NCI-H2107 treated with DMSO at 0.1 percent for 48 hours (cell line): ENCODE measurements at regions not wholly inside any gene's neighbourhood (a gene's known extent, or its start where the extent isn't known, plus 50 kb on each side); places are given as distances from the start of the nearest gene placed in this dataset.

ENCODE experiments used
- DNase-seq: peaks from one replicate; lab custom pipeline; 2025; ENCODE audit not compliant: unreplicated experiment; lab: John Stamatoyannopoulos, UW

DNA sequence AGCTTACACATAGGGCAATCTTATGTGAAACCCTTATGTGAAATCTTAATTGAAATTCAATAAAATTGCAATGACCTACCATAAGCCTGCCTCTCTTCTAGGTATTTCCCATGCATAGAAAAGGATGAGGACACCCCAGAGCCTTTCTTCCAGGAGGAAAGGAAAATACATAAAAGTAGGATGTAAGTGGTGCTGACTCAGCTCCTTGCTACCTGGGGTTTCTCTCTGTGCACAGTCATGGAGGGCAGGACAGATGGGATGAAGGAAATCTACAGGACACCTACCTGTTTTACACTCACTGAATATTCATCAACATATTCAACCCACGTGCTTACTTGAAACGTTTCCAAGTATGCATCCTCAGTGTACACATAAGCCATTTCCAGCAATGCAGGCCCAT, 1299.2 kb upstream of the SLC10A2 start:
- DNase-seq, result no peak

DNA sequence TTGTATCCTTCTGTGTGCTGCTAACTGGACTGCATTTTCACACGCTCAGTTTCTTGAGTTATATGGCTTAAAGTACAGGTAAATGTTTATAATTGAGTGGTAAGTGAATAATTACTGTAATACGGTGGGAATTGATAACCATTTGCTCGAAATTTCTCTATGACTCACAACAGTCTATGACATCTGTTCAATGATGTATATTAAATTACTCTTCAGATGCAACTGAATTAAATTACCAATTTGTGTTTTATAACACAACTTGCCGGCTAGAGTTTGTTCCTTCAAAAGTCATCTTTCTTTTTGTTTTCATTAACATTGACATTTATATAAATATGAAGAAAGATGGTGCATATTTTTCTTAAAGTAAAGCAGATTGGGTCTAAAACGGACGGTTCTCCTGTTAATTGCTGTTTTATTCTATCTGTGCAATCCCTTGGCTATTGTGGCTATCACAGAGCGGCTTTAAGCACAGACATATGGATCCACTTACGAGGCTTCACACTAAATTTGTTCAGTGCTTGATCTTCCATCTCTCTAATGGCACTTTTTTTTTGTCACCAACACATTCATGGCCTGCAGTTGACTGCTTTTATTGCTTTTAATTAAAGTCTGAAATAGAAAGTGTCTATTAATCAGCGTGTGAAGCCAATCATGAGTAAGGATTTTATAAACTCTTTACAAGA, 1291.6 kb upstream of the SLC10A2 start:
- DNase-seq, result no peak

DNA sequence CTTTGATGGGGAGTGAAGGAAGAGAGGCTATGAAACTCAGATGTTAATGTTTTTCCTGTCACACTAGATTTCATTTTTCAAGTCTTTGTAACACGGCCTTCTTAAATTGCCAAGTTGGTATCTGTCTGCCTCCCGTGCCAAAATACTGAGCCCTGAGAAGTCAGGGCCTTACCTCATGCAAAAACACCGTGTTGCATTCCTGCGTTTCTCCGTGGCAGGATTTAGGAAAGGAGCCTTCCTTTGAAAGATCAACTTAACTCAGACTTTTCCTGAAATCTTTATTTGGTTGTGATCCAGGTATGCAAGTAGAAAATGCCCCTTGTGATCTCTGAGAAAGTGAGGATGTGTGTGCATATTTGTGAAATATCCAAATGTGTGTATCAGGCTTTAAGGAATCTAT, 1291.0 kb upstream of the SLC10A2 start:
- DNase-seq, result no peak

DNA sequence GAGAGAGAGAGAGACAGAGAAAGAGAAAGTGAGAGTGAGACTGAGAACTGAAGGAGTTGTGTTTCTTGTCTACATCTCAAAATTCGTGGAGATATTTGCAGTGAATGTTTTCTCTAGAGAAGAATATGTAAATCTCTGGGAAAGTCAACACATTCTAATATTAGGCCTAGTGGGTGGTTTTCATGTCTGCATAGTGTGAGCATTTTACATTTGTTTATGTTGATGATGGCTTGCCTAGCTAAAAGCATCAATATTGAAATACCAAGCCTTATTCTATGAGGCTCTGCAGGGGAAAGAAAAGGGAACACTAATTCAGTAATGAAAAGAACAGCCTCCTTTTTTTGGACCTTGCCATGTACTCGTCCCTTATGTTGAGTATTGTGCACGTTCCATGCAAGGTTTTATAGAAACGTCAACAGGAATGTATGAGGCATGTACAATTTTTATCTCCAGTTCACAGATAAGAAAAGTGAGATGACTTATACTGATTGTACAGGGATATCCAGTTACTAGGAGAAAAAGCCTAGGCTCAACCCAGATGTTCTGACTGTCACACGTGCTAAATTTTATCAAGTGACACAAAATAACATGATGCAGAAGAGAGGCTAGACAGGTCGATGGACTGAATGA, 1288.9 kb upstream of the SLC10A2 start:
- no peak for DNase-seq

DNA sequence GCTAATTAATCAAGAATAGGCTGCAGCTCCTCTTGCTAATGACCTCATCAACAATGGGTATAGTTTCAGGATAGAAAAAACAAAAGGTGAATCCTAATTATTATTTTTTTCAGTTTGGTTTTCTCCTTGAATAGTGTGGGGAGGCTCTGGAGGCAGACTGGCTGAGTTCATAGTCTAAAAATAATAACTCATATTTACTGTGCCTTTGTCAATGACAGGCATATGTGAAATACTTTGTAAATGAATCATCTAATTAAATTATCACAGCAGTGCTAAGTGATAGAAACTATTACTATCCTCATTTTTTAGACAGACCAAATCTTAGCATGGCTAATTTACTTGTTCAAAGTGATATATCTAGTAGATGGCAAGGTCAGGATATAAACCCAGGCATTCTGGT, 1261.0 kb upstream of the SLC10A2 start:
- DNase-seq, result no peak

DNA sequence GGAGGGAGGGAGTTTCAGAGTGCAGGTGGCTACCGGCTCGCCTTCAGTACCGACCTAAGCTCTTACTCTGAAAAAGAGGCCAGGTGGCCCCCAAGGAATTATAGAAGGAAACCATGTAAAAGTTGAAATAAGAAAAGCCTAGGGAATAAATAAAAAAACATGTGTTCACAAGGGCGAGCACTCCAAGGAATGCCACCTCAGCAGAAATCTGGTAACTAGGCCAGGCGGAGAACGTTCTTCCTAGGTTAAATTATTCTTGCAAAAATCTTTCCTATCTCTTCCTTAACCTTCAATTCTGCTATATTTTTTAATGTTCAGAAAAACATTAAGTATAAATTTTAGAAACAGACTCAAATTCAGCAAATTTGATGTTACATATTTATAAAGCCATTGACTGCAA, 1260.3 kb upstream of the SLC10A2 start:
- no peak for DNase-seq

DNA sequence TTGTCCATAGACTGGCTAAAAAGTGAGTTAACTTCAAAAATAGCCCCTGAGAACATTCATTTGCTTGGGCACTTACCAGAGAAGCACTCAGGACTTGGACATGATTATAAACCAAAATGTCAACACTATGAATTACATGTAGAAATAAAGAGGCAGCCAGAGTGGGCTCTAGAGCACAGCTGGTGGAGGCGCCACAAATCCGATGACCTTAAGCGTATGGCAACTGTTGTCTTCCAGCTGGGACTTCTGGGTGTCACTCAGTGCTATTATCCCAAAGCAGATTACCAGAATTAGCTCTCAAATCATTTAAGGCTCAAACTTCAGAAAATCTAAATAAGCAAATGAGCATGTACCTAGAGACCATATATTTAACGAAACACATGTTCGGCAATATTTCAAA, 1255.5 kb upstream of the SLC10A2 start:
- no peak for DNase-seq

DNA sequence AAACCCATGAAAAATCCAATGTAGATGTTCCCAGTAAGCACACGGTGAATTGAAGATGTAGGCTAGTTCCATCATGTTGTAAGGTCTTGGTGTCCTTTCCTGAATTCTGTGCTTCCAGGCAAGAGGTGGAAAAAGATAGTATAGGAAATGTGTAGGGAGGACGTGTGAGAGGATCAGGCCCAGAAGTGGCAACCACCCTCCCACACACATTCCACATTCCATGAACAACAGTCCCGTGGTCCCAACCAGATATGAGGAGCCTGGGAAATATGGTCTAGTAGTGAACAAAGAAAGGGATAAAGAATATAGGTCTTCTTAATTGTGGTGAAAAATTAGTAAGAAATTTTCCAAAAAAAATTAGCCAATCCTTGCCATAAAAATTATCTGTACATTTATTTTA, 1254.2 kb upstream of the SLC10A2 start:
- no peak for DNase-seq

DNA sequence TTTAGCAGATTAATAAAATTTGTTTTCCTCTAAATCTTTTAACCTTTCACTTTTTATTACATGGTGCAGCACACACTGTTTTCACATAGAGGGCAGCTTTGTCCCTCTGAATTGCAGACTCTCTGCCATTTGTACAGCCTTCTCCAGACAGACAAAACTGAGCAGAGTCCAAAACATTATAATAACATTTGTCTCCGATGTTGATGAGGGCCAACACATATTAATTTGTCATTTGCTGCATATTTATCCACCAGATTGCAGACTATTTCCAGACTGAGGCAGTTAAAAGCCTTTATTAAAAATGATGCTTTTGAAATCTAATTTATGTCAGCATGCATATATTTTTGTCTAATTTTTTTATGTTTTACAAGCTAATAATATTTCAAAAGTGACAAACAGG, 1251.9 kb upstream of the SLC10A2 start:
- no peak for DNase-seq

DNA sequence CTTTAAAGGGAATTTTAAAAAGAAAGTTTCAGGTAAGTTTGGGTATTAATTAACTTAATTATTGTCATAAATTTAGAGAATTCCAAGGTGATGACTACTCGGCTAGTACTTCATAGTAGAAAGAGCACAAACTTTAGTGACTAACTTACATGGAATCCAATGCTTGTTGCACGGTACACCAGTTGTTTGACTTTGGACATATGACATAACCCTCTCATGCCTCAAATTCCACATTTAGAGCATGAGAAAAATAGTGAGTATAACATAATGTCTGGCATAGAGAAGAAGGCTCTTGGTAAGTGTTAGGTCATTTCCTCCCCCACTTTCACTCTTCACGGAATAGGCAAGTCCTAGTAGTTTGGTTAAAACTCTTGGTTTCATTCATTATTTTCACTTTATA, 1249.4 kb upstream of the SLC10A2 start:
- DNase-seq, result no peak

DNA sequence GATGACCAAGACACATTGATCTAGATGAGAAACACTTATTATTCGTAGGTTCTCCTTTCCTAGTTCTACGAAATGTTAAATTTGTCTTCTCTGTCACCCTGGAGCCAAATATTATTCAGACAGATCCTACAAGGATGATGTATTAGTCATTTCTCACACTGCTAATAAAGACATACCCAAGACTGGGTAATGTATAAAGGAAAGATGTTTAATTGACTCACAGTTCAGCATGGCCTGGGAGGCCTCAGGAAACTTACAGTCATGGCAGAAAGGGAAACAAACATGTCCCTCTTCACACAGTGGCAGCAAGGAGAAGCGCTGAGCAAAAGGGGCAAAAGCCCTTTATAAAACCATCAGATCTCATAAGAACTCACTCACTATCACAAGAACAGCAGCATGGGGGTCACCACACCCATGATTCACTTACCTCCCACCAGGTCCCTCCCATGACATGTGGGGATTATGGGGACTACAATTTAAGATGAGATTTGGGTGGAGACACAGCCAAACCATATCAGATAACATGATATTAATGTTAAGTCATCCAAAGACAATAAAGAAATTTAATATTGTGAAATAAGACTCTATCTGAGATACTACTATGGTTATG, 1248.8 kb upstream of the SLC10A2 start:
- no peak for DNase-seq

DNA sequence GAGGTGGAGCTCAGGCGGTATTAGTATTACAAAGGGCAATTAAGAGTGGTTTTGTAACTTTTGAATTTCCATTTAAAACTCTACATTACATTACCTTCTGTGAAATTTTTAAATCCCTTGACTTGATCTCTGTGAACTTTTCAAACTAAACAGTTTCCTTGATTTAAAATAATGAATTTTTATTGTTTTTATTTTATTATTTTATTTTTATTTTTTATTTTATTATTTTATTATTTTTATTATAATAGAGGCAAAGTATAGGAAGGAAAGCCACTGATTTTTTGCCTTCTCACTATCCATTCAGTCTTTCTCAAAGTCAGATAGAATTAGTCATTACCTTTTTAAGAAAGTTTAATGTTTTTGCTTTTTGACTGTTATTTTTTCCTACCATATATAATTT, 1248.1 kb upstream of the SLC10A2 start:
- no peak for DNase-seq

DNA sequence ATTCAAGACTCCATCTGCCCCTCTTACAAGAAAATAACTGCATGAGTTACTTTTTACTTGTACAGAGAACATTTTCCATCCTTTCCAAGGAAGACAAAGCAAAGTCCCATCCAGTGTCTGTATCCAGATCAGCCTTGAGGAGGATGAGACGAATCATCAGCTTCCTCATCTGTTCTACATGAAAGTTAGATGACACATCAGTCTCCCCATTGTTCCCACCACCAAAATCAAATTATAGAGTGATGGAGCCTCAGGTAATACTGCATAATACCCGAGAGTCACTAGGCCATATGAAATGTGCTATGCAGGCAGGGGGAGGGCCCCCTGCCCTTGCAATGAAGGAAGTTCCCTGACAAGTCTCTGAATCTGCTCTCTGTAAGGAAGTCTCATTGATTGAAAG, 1244.6 kb upstream of the SLC10A2 start:
- no peak for DNase-seq

DNA sequence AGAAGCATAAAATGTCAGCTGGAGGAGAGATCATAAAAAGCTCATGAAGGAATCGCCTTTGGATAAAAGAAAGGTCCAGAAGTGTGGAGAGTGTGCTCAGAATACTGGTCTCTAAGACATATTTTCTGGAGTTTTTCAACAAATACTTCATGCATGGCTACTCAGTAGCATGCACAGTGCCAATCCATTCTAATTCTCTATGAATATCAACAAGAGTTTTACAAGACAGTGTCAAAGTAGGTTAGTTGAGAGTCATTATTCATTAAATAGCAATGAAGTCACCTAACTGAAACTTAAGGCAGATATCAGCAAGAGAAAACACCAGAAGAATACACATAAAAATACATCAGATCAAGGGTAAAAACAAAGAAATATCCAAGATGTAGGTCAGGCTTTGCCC, 1243.2 kb upstream of the SLC10A2 start:
- no peak for DNase-seq

DNA sequence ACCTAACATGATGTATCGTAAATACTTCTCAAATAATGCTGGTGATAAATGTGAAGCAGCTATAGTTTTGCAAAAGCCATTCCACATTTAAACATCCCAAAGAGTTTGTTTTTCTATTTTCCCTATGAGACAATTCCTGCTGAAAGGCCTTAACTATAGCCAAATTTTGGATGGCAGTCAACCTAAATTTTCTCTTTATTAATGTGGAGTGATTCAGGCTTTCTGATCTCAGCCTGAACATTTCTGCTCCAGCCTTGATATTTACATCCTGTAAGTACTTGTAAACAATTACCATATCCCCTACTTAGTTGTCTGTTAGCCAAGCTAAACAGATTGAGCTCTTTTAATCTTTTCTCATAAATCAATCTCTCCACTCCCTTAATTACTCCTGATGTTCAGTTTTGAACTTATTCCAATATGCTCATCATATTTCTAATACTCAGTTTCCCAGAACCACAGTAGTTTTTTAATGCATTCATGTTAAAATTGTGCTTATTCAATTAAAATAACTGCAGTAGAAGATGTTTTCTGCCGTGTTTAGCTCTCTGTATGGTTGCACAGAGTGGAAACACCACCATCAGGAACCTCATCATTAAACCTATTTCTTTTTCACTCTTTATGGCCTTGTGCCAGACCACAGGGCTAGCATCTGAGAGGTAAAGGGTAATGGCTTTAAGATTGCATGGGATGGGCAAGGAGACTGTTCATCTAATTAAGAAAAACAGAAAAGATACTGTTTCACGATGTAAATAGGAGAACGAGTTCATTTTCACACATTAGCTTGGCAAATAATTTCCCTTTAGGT, 1235.2 kb upstream of the SLC10A2 start:
- no peak for DNase-seq

DNA sequence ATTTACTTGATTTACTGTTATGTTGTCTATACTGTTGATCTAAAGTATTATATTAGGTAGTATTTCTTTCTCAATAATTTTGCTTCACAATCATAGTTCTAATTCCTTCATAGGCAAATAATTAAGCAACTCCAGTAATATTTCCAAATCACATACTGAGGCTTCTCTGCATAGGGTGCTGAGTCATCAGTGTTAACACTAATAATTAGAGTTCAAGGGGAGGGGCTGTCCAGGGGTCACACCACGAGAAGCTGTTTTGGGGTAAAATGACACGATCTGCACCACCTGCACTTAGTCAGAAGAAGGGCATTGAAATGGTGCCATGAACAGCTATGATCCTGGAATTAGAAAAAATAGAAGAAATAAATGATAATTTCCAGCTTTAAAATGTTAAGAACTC, 1230.9 kb upstream of the SLC10A2 start:
- no peak for DNase-seq

DNA sequence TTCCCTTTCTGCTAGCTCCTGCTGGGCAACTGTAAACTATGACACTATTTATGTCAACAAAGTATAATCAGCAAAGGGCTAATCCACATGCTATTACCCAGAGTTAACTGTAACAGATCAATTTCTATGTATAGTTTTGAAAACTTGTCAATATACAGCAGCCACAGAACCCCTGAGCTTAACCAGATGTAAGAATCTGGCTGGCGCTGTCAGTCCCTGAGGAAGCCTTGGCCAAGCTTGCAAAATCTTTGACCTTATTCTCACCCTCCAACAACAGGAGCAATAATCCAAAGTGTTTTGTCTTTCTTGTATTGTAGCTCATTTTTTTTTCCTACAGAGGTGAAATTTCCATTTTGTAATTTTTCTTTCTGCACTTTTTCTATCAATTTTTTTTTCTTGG, 1230.1 kb upstream of the SLC10A2 start:
- DNase-seq, result no peak

DNA sequence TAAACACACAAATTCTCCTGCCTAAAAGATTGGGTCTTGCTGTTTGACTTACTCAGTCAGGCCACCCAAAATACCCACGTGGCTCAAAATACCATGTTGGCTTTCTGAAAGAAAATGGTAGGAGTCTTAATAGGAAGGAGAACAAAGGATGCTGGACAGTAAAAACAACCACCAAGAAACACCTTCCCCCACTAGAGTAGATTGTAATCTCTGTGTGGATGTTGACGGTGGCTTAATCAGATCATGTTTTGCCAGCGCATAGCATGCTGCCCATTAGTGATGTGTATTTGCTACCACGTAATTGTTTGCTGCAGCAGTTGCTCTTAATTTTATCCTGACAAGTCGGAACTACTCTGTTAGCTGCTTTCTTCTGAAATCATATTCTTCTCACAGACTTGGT, 1229.3 kb upstream of the SLC10A2 start:
- DNase-seq, result no peak

DNA sequence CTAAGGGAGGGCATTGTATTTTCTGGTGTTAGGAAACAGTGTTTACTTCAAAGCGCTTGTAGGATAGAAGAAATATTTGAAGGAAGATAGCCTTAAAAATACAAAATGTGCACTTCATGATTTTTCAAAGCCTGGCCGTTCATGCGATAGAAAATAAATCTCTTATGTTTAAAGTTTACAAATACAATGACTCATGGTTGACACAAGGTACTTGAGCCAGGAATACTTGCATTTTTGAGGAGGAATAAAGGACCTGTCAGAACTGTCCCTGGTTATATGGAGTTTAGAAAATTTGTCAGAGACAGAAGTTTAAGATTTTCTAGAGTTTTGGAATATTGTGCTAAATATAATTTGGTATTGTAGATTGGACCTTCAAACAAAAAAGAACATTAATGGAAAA, 1223.2 kb upstream of the SLC10A2 start:
- DNase-seq, result no peak

DNA sequence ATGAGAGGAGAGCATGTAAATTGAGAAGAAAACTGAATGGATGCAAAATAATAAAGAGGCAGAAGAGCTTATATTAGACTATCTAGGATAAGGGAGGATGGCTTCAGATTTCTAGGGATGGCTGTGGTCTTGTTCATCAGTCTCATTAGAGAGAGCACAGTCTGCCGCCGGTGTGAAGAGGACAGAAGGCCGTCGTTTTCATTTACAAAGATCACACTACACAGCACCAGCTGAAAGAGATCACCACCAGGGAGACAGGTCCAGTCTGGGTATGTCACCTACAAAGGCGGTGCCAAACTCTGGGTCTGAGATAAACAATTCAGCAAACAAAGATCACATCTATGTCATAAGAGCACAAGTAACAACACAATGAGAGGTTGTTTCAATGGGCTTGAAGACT, 1222.3 kb upstream of the SLC10A2 start:
- no peak for DNase-seq

DNA sequence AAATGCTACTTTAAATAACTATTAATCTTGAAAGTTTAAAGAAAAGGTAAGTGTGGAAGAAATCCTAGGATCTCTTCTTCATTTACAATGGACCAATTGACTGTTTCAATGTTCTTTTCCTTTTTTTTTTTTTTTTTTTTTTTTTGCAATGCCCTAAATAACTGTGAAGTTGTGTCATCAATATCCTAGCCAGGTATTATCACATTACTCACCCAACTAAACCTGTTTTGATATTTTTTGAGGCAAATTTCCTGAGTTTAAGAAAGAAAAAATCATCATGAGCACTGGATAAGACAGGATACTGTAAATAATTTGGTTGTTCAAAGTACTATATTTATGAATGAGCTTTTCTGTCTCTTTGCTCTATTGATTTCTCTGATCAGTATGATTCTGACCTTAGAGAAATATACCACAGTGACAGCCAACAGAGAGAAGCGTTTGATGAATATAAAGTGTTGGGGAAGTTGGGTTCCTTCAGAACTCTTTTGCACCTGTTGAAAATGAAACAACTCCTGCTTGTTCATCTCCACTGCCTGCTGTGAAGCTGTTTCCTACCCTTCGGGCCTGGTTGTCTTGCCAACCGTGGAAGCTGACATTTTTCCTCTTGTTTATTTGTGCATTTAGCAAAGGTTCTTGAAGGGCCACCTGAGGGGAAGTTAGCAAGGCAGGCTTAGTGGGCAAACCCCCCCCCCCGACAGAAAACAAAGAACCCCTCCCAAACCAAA, 1220.5 kb upstream of the SLC10A2 start:
- DNase-seq, result no peak
